ENCODE measurements at regions not wholly inside any gene's neighbourhood (a gene's known extent, or its start where the extent isn't known, plus 50 kb on each side); places are given as distances from the start of the nearest gene placed in this dataset.

GRCh38 chr13:40878823-40879222 is 89.4 kb downstream of the SLC25A15 start:
- no peak for TF ChIP-seq CTCF (IDR thresholded peaks at IDR 0.05; ENCODE audit: insufficient read depth, low read depth, low read length)
- DNase-seq (ENCODE audit: low read depth), result no peak
- no peak overlapping the region for H3K4me3 ChIP-seq (ENCODE audit: low read depth, low read length)

All from fibroblast of villous mesenchyme (primary cell).